ENCODE measurements at regions not wholly inside any gene's neighbourhood (a gene's known extent, or its start where the extent isn't known, plus 50 kb on each side); places are given as distances from the start of the nearest gene placed in this dataset.

- TF ChIP-seq CTCF (IDR thresholded peaks at IDR 0.05) = no peak
- no peak for TF ChIP-seq ZFX (IDR thresholded peaks at IDR 0.05; ENCODE audit: borderline replicate concordance)
These were observed 1075.3 kb downstream of the PCDH18 start for GRCh38 chr4:136457004-136457403.
